HK-2 (cell line): ENCODE measurements at regions not wholly inside any gene's neighbourhood (a gene's known extent, or its start where the extent isn't known, plus 50 kb on each side); places are given as distances from the start of the nearest gene placed in this dataset.
"Not testable (repeated sequence)": the region's sequence is repeated elsewhere in the genome, so short reads cannot be mapped to it uniquely, and the experiment has no call there.

ENCODE experiments used
- DNase-seq: peaks from one replicate; pipeline ENCODE4 v3.0.0-alpha.2; 2018; ENCODE audit not compliant: unreplicated experiment

DNA sequence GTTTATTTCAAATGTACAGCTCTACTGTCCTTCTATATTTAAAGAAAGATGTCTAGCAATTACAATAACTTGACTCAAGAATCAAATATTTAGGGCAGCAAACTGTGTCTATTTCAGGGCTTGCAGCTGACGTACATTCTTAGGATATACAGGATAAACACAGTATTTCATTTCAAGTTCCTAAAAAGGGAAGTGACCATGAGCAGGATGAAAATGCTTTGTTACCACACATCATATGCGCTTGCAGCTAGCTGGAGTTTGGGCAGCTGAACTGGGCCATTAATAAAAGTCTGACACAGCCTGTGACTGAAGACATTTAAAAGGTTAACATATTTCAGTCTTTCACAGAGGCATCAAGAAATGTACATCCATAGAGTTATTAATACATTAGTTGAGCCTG, 264.6 kb upstream of the TRIB2 start:
- no peak for DNase-seq

DNA sequence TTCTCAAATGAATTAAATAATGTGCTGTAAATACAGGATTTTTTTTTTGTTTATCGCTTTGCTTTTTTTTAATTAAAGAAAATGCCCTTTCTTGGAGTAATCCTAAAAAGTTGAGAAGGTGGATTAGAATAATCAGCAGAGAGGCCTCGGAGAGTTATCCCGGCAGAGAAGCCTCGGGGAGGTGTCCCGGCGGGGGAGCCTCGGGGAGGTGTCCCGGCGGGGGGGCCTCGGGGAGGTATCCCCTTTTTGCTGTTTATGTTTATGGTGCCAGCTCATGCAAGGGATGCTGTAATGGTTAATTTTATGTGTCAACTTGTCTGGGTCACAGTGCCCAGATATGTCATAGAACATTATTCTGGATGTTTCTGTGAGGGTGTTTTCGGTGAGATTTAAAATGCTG, 263.0 kb upstream of the TRIB2 start:
- no peak for DNase-seq

DNA sequence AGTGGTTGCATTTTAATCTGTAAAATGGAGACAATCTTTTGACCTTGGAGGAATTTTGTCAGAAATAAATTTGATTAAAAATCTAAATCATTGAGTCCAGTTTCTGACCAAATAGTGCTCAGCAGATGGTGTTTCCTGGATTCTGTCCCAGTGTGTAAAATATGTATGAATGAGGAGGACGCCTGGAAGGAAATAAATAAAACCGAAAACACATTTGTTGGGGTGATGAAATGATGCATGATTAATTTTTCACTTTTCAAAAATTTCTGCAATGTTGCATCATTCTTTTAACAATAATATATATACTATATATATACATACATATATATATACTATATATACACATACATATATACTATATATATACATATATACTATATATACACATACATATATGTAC, 261.1 kb upstream of the TRIB2 start:
- DNase-seq: no peak

DNA sequence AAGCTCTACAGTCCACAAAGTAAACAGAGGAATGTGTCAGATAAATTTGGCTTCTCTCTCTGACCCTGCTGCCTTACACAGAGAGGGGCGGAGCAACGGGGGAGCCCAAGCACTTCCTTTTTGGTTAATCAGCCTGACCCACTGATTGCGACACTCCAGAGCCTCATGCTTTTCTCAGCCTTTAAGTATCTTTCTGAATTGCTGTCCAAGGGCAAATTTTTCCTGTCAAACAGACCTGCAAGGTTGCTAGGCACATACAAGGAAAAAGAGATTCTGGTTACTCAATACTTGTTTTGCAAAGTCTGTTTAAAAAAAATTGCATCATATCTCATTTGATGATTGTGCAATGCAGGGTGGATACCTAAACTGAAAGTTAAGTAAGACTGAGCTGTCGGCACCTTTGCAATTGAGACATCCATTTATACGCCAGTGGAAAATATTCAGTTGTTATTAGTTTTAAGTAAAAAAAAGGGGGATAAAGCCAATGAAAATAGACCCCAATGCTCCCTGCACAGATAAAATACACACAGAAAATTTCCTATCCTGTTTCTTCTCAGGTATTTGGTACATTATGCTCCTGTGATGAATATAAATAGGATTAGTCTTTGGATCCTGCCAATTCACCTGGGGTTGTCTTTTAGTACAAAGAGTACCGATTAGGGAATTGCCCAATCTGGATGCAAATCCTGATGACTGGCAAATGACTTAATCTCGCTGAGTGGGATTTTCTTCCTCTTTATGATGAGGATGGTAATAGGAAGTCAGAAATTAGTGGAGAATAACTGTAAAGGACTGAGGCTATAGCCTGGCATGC, 260.2 kb upstream of the TRIB2 start:
- DNase-seq: peak; percentile 28

DNA sequence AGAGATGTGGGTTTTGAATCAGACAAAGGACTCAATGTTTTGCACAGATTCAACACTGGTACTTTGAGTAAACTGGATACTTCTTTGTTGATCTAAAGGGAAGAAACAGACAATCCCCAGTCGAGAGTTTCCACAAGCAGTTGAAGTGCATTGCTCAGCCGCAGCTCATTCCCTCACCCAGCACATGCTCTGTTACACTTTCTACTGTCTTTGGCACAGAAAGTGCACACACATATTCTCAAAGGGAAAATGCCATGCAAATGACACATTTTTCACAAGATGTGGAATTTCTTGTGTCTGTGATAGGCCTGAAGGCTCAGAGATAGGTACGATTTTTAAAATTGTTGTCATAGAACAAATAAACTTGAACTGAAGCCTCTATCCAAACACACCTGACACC, 258.9 kb upstream of the TRIB2 start:
- DNase-seq: no peak

DNA sequence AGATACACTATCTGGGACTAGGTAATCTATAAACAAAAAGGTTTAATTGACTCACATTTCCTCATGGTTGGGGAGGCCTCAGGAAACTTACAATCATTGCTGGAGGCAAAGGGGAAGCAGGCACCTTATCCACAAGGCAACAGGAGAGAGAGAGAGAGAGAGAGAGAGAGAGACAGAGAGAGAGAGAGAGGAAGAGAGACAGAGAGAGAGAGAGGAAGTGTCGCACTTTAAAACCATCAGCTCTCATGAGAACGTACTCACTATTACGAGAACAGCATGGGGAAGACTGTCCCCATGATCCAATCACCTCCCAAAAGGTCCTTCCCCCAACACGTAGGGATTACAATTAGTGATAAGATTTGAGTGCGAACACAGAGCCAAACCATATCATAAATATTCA, 253.5 kb upstream of the TRIB2 start:
- no peak for DNase-seq

DNA sequence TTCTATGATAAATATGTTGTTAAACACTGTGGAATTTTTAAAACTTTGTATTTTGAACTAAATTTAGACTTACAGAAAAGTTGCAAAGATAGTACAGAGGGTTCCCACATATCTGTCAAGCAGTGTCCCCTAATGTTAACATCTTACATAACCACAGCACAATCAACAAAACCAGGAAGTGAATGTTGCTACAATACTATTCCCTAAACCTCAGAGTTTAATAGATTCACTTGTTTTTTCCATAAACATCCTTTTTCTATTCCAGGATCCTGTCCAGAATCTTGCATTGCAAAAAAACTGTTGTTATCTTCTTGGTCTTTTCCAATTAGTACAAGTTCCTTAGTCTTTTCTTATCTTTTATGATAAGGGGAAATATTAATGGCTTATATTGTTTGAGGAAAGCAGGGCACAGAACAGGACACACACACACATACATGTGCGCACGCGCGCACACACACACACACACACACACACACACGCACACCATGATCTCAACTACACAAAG, 251.1 kb upstream of the TRIB2 start:
- no peak for DNase-seq

DNA sequence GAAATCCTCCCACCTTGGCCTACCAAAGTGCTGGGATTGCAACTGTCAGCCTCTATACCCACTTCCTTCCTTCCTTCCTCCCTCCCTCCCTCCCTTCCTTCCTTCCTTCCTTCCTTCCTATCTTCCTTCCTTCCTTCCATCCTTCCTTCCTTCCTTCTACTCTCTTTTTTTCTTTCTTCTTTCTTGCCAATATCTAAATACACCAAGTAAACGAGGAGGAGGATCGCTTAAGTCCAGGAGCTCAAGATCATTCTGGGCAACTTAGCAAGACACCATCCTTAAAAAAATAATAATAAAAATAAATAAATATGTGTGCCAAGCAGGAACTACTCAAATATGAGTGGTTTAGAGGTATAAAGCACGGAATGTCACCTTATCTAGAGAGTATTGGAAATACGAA, 249.4 kb upstream of the TRIB2 start:
- no peak for DNase-seq

DNA sequence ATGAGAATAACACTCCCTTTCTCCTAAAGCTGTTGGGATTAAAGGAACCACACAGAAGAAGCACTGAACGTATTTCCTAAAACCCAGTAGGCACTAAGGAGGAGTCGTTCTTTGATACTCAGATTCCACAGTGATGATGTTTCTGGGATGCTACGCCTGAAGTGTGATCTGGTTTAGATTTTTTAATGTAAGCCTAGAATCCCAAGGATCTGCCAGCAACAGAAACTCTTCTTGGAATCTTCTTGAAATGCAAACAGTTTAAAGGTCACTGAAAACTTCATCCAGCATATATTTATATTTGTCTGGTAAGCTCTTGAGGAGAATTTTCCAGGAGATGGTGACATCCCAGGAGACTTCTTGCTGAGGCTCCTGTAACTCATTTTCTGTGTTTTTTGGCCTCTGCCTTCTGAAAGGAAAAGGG, 247.6 kb upstream of the TRIB2 start:
- DNase-seq: no peak

DNA sequence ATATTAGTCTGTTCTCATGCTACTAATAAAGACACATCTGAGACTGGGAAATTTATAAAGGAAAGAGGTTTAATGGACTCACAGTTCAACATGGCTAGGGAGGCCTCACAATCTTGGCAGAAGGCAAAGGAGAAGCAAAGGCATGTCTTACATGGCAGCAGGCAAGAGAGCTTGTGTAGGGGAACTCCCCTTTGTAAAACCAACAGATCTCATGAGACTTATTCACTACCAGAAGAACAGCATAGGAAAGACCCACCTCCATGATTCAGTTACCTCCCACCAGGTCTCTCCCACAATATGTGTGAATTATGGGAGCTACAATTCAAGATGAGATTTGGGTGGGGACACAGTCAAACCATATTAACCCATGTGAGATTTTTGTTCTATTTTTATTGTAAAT, 244.5 kb upstream of the TRIB2 start:
- DNase-seq: not testable (repeated sequence)

DNA sequence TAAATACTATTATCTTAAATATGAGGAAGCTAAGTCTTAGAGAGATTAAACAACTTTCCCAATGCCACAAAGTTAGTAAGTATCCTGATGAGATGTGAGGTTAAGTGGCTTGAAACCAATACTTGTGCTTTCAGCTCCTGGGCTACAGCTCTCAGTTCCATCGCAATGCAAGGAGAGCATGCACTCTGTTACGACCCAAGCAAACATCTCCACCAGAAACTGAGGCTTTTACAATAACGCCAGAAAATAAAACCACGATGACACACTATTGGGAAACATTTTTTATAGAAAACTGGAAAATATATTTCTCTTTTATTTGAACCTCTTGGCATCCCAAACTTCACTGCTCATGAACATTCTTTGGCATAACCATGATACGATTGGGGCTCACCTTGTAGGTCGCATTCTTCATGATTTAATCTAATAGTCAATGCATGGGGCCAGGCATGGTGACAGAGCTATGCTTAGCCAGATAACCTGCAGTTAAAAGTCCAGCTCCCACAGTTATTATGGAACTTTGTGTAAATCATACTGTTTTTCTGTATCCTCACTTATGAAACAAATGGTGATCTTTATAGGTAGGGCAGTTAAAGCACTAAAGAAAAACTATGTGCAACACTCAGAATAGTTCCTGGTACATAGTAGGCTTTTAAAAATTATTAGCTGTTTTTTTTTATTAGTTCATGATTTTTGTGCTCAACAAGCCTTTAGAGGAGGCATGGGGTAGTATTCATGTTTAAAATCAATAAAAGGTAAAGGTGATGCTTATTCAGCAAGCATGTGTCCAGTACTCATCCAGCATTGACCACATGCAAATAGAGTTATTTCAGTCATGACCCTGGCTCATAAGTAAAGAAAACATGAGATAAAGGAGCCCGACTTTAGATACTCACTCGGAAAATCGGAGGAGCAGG, 238.3 kb upstream of the TRIB2 start:
- DNase-seq: no peak

DNA sequence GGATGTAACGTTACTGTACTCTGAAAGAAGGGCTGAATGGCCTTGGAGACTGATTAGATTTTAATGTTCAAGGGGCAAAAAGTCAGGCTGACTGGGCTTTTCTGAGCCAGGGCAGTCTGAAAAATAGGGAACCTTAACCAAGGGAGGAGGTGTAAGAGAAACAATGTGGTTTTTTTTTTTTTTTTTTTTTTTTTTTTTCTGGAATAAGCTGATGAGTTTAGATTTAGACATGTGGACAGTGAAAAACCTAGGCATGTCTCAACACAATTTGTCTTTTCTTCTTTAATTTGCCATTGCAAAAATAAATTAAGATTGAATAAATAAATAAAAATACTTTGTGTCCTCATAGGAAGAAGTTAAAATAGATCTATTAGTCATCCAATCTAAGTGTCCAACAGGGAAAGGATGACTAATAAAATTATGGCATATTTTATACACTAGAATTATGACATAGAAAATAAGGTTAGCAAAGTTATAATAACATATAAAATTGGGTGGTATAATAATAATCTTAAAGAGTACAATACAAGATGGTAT, 237.6 kb upstream of the TRIB2 start:
- no peak for DNase-seq

DNA sequence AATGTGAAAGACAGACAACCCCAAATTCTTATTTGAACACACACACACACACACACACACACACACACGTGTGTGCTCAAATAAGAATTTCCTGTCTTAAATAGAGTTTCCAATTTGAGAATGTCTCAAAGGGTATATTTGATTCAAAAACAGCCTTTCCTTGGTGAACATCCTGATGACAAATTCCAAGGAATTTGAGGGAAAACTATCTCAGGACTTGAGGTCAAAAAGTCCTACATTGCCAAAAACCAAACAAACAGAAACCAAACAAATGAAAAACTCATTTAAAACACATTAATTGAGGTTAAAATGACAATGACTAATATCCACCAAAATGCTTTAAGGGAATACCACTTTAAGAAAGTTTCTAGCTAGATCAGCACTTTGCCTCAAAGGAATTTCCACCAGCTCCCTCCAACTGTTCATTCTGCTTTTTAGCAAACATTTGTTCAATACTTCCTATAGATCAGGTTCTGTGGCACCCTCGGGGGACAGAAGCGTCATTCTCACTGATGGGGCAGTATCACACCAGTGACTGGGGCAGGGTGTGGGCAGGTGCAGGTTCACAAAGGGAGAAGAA, 232.1 kb upstream of the TRIB2 start:
- DNase-seq: no peak

DNA sequence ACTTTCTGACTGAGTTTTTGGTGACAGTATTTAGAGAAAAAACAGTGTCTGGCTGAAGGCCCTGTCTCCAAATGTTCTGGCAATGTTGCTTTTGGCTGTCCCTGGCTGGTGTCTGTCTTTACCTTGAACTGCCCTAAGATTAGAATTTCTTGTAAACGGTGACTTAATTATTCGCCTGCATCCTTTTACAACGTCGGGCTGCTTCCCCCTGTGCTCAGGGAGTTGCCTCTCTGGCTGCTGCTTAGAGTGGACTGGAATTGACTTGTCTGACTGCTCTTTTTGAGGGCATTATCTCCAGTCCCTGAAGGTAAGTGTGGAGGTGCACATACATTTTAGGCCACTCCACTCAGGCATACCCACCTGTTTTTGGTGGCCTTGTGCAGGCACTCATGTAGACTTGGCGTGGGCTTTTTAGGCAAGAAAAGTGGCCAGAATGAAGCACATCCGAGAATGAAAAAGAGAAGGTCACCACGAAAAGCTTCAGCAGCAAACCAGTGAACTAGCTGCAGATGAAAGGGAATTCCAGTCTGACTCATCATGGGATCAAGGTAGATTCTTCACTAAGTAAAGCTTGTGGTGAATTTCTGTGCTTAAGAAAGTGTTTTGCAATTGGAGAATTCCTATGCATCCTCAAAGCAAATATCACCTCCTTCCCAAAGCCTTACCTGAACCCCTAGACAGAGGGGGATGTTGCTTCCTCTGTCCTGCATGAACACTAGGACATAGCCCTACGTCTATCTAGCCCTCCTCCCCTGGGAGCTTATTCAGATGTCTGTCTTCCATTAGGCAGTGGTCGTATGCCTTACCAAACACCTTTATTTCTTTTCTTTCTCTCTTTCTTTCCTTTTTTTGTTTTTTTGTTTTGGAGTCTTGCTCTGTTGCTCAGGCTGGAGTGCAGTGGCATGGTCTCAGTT, 230.3 kb upstream of the TRIB2 start:
- DNase-seq: no peak

DNA sequence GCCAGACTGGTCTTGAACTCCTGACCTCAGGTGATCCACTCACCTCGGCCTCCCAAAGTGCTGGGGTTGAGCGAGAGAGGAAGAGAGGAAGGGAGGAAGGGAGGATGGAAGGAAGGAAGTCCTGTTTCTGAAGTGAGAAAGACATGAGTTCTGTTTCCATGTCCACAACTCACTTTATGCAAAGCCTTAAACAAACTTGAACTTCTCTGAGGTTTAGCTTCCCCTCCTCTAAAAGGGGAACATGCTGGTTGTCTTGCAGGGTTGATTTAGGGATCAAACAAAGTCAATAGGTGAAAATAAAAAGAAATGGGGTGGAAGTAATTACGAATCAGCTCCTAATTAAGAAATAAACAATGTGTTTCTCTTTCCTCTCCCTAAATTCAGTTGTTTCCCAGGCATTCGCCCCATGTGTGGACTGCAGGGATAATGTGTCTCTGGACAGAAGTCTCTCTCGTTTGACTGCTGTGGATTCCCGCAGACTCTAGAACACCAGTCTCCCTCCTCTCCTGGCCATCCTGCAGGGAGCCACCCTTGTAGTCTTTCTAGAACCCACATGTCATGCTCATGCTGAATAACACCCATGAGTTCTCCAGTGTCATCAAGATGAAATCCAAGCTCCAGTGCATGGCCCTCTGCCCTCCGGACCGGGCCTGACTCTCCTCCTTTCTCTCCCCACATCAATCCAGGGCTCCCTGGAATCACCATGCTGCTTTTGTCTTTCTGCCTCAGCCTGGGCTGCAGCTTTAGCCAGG, 229.3 kb upstream of the TRIB2 start:
- no peak for DNase-seq

DNA sequence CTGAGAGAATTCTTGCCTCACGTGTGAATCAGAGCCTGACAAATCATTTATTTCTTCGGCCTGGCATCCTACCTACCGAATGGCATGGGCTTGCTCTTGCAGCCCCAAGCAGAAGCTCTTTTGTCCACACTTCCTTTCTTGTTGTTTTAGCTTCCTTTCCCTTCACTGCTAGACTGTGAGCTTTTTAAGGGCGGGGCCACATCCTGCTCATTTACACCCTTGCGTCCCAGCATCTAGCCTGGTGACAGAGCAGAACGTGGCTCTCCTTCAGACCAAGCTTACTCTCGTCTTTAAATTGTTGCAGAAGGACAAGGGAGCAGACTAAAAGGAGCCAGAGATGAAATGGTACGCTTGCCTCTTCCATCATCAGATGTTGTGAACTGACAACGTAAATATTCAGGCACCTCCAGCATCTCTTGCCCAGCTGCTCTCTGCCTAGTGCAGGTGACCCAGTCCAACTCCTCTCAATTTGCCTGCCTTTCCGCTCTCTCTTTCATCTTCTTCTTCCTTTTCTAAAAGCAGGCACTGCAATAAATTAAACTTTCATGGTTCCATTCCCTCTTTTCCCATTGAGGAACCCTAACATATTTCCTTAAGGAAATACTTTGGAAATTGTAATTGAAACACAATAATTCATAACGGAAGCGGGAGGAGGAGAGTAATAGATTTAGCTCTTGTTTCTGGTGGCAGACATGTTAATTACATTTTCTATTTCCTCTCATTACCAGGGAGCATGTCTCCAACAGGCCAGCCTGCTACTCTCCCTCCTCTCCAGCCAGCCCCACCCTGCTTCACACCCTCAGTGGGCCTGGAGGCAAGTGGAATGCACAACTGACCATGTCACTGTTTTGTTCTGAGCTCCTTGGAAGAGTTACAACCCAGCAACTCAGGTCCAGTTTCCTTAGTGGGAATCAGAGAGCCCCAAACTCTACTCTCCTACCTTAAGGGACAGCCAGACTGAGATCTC, 228.1 kb upstream of the TRIB2 start:
- DNase-seq: no peak

DNA sequence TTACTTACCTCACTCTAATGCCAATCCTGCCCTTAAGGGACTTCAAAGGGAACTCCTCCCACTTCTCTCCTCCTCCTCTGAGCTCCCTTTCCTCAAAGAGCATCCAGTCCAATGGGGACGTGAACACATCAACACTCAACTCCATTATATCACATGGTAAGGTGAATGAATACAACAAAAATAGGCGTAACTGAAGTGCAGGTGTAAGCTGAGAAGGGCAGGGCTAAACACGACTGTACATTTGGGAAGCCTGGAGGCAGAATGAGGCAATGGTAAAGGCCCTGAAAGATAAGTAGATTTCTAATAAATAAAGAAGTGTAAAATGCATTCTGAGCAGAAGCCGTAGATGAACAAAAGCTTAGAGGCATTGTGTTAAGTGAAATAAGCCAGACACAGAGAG, 226.1 kb upstream of the TRIB2 start:
- no peak for DNase-seq

DNA sequence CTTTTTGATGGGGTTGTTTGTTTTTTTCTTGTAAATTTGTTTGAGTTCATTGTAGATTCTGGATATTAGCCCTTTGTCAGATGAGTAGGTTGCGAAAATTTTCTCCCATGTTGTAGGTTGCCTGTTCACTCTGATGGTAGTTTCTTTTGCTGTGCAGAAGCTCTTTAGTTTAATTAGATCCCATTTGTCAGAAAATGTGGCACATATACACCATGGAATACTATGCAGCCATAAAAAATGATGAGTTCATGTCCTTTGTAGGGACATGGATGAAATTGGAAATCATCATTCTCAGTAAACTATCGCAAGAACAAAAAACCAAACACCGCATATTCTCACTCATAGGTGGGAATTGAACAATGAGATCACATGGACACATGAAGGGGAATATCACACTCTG, 224.4 kb upstream of the TRIB2 start:
- DNase-seq: not testable (repeated sequence)

DNA sequence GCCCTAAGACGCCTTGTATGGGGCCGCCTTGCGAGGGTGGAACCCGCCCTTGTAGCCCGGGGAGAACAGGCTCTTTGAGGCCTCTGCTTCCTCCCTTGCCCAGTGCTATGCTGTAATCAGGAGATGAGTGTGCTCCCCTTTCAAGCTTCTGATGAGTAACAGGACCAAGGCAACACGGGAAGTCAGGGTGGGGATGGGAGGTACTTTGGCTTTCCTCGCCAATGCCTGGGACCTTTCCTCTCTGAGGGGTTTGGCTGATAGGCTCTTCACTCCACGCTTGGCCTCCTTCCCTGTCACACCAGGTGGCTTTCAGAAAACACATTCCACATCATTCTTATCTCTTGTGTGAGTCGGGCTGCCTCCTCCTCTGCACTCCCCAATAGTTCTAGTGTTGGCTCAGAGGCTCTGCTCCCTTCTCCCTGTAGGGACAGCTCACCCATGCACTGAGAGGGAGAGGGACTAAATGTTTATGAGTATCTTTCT, 223.7 kb upstream of the TRIB2 start:
- DNase-seq: peak; percentile 35
